ENCODE measurements at regions not wholly inside any gene's neighbourhood (a gene's known extent, or its start where the extent isn't known, plus 50 kb on each side); places are given as distances from the start of the nearest gene placed in this dataset.

DNA sequence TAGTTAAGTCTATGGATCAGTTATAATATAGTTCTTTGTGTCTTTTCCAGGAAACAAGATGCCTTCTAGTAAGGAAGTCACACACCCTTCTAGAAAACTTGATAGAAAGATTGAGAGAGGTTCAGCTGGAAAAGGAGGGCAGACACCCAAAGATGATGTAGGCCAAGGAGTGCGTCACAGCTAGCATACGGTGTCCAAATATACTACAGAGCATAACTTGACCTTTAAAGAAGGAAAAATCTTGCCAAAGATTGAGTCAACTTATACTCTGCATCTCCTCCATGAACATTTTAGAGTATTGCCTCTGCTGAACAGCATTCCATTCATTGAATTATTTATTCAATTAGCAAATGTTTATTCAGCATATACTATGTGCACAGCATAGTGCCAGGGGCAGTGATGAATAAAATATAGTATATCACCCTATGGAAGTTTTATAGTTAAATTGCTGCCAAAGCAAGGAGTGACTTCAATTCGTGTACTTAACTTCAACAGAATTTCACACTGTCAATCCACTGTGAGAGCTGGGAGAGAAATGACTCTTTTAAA lies 51.9 kb upstream of the SLC6A14 start:
- ATAC-seq (no peak), DNase-seq (ENCODE audit: low read depth, low spot score) (no peak)
- H3K4me1 ChIP-seq (ENCODE audit: control insufficient read depth, insufficient read depth, low read length) = no peaks in the 10 kb centered on the region
- CTCF ChIA-PET = no interaction called here
- no TSS peak for BruUV-seq (replicated peaks)
- POLR2A ChIA-PET = no interaction called here
- intact Hi-C loops (cut with micrococcal nuclease; ENCODE audit: unreplicated experiment) = no loop called here
- no peaks in the 10 kb centered on the region for H3K27me3 ChIP-seq (ENCODE audit: control insufficient read depth, insufficient read depth, low read length)
- H3K9me3 ChIP-seq (ENCODE audit: control insufficient read depth, insufficient read depth, low read depth, low read length) = no peaks in the 10 kb centered on the region
- H3K36me3 ChIP-seq (ENCODE audit: control insufficient read depth, insufficient read depth, low read length) = no peaks in the 10 kb centered on the region
- in situ Hi-C loops (cut with HindIII; ENCODE audit: low pct_unique_long_range_greater_than_20kb, low sequenced_read_pairs) = no loop called here
- TF ChIP-seq TCF7L2 (IDR thresholded peaks at IDR 0.05; ENCODE audit: low read depth, low read length) (no peak), POLR2AphosphoS5 (IDR thresholded peaks at IDR 0.05; ENCODE audit: low read depth, low read length) (no peak), SIN3A (IDR thresholded peaks at IDR 0.05; ENCODE audit: borderline replicate concordance, insufficient read depth, low read depth, low read length) (no peak), REST (IDR thresholded peaks at IDR 0.05; ENCODE audit: insufficient read depth in 1 of 2, low read depth in 2 of 2, low read length in 1 of 2) (no peak)
- TF ChIP-seq, protein P1, sequence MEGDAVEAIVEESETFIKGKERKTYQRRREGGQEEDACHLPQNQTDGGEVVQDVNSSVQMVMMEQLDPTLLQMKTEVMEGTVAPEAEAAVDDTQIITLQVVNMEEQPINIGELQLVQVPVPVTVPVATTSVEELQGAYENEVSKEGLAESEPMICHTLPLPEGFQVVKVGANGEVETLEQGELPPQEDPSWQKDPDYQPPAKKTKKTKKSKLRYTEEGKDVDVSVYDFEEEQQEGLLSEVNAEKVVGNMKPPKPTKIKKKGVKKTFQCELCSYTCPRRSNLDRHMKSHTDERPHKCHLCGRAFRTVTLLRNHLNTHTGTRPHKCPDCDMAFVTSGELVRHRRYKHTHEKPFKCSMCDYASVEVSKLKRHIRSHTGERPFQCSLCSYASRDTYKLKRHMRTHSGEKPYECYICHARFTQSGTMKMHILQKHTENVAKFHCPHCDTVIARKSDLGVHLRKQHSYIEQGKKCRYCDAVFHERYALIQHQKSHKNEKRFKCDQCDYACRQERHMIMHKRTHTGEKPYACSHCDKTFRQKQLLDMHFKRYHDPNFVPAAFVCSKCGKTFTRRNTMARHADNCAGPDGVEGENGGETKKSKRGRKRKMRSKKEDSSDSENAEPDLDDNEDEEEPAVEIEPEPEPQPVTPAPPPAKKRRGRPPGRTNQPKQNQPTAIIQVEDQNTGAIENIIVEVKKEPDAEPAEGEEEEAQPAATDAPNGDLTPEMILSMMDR (IDR thresholded peaks at IDR 0.05) = no peak
- H3K27ac ChIP-seq (ENCODE audit: low read length) = no peak overlapping the region
- H3K4me3 ChIP-seq (ENCODE audit: low read depth in 2 of 2, low read length in 2 of 2) = no peak overlapping the region
